HFFc6 (cell line): ENCODE measurements at regions not wholly inside any gene's neighbourhood (a gene's known extent, or its start where the extent isn't known, plus 50 kb on each side); places are given as distances from the start of the nearest gene placed in this dataset.
"Not testable (repeated sequence)": the region's sequence is repeated elsewhere in the genome, so short reads cannot be mapped to it uniquely, and the experiment has no call there.

Experiments used
- DNase-seq: peaks from one replicate; pipeline ENCODE4 v3.0.0-alpha.2; 2018
- H3K27ac Mint-ChIP-seq: 2 replicates; pipeline ENCODE4 v1.8.0; 2020; ENCODE audit warnings: mild to moderate bottlenecking, mixed read lengths
- H3K27me3 Mint-ChIP-seq: 2 replicates; pipeline ENCODE4 v1.8.0; 2021; ENCODE audit warnings: mild to moderate bottlenecking, moderate library complexity, mixed read lengths; ENCODE audit not compliant: insufficient read depth
- H3K36me3 Mint-ChIP-seq: 2 replicates; pipeline ENCODE4 v1.8.0; 2021; ENCODE audit warnings: low read depth, mixed read lengths
- H3K4me1 Mint-ChIP-seq: 2 replicates; pipeline ENCODE4 v1.8.0; 2020; ENCODE audit warnings: low read depth, mixed read lengths
- H3K4me3 Mint-ChIP-seq: 2 replicates; pipeline ENCODE4 v1.8.0; 2020; ENCODE audit warnings: mild to moderate bottlenecking, moderate library complexity, mixed read lengths
- H3K9me3 Mint-ChIP-seq: 2 replicates; pipeline ENCODE4 v1.8.0; 2020; ENCODE audit warnings: mild to moderate bottlenecking, mixed read lengths
- TF ChIP-seq, protein P1 (sequence below): fragments of 200-600 bp; sonication (generic); IDR thresholded peaks from 2 replicates; pipeline ENCODE4 v1.5.0; 2021; ENCODE audit warnings: antibody characterized with exemption, mild to moderate bottlenecking

DNA sequence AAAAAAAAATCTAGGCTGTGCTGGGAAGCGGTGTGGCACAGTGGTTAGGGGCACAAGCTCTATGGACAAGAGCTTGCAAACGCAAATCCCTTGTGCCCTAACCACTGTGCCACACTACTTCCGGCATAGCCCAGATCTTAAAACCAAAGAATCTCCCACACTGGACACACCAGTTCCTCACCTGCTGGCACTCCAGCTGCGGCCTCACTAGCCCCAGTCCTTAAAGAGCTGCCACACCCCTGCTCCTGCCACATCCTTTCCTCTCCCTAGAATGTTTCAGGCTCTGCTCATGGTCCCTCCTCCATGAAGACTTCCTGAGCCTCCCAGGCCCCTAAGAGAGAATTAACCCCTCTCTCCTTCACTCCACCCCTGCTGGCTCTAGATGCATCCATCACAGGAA is 71.8 kb upstream of the SRSF6 start:
- no peaks in the 10 kb centered on the region for H3K9me3 Mint-ChIP-seq
- DNase-seq: no peak
- no peak overlapping the region for H3K4me3 Mint-ChIP-seq
- H3K4me1 Mint-ChIP-seq: peaks cover 47% of the 10 kb centered on the region
- TF ChIP-seq, protein P1, sequence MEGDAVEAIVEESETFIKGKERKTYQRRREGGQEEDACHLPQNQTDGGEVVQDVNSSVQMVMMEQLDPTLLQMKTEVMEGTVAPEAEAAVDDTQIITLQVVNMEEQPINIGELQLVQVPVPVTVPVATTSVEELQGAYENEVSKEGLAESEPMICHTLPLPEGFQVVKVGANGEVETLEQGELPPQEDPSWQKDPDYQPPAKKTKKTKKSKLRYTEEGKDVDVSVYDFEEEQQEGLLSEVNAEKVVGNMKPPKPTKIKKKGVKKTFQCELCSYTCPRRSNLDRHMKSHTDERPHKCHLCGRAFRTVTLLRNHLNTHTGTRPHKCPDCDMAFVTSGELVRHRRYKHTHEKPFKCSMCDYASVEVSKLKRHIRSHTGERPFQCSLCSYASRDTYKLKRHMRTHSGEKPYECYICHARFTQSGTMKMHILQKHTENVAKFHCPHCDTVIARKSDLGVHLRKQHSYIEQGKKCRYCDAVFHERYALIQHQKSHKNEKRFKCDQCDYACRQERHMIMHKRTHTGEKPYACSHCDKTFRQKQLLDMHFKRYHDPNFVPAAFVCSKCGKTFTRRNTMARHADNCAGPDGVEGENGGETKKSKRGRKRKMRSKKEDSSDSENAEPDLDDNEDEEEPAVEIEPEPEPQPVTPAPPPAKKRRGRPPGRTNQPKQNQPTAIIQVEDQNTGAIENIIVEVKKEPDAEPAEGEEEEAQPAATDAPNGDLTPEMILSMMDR: no peak
- H3K27ac Mint-ChIP-seq: no peak overlapping the region
- H3K36me3 Mint-ChIP-seq: no peaks in the 10 kb centered on the region
- no peaks in the 10 kb centered on the region; the same call in 1 of the 2 replicates for H3K27me3 Mint-ChIP-seq

DNA sequence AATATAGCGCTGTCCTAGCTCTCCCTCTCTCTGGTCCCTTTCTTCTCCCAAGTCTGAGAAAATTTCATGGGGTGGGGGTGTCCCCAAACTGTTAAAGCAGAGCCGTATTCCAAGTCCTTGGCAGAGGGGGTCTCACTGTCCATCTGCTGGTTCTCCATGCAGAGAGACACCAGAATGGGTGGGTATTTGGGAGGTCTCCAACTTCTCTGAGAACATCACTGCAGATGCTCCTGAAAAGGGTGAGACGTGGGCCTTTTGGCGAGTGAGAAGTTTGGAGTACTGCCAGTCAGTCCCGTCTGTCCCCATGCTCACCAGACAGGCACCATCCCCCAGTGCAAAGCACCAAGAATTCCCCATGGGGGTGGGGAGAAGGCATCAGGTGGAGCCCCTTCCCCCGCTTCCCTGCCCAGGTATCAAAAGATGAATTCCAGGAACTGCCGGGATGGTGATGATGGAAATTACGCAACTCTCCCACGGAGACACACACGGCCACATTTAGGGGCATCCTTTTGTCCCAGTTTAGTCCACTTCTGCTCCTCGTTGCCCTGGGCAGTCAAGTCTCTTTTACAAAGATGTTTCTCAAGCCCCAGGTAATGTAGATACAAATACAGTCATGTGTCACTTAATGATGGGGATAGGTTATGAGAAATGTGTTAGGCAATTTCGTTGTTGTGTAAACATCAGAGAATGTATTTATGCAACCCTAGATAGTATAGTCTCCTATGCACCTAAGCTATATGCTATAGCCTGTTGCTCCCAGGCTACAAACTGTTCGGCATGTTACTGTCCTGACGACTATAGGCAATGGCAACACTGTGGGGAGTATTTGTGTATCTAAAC is 73.4 kb upstream of the SRSF6 start:
- DNase-seq: no peak
- TF ChIP-seq, protein P1: no peak
- Mint-ChIP-seq H3K9me3 (no peaks in the 10 kb centered on the region), H3K27ac (0 out of 2 replicates have a peak overlapping the region, but pooled peaks have one; percentile 51), H3K36me3 (no peaks in the 10 kb centered on the region), H3K4me1 (peaks cover 60% of the 10 kb centered on the region), H3K4me3 (no peak overlapping the region; the same call in 1 of the 2 replicates), H3K27me3 (no peaks in the 10 kb centered on the region; the same call in 1 of the 2 replicates)

DNA sequence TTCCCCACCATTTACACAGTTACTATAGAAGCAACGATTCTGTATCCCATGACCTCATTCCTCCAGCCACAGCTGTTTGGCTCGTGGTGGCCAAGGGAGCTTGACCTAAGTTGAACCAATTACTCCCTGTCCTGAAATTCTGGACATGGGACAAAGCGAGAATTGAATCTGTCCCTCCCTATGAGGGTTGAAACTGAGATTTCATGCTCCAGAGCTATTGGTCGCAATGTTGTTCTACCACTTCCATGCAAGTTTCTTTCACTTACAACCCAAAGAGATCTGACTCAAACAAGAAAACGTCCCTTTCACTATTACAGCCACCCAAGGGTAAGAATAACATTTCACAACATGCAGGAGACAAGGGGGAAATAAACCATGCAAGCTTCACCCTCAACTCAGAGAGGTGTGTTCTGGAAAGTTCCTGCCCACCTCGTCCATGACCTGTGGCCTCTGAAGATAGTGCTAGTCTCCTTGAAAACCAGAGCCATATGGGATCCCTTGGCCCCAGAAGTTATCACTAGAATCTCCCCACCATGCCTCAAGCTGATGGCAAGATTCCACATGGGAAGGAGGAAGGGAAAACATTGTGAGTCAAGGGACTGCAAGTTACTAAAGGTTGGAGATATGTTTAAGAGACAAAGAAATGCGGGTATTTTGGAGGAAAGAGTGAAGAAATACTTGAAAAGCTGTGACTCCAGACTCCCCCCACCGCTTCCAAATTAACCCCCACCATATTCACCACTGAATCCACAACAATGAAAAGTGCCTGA is 74.5 kb upstream of the SRSF6 start:
- peaks cover 54% of the 10 kb centered on the region for H3K4me1 Mint-ChIP-seq
- TF ChIP-seq, protein P1: no peak
- H3K27me3 Mint-ChIP-seq: no peaks in the 10 kb centered on the region
- H3K4me3 Mint-ChIP-seq: peak overlapping the region; percentile 38; the same call in 1 of the 2 replicates
- no peaks in the 10 kb centered on the region for H3K36me3 Mint-ChIP-seq
- peak; percentile 56 for DNase-seq
- H3K9me3 Mint-ChIP-seq: no peaks in the 10 kb centered on the region
- peak overlapping the region; percentile 51 for H3K27ac Mint-ChIP-seq

DNA sequence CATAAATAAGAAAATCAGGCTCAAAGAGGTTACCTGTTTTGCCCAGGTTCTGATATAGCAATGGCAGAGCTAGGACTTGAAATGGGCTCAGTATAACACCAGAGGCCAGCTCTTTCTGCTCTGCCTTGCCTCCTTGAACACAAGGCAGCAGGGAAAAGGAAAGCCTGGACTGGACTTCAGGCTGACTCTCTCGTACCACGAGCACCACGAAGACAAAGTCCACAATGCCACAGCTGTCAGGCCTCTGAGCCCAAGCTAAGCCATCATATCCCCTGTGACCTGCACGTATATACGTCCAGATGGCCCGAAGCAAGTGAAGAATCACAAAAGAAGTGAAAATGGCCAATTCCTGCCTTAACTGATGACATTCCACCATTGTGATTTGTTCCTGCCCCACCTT is 75.6 kb upstream of the SRSF6 start:
- H3K4me1 Mint-ChIP-seq: peaks cover 45% of the 10 kb centered on the region
- not testable (repeated sequence) for H3K9me3 Mint-ChIP-seq, H3K27ac Mint-ChIP-seq, H3K4me3 Mint-ChIP-seq, H3K36me3 Mint-ChIP-seq, DNase-seq, H3K27me3 Mint-ChIP-seq

DNA sequence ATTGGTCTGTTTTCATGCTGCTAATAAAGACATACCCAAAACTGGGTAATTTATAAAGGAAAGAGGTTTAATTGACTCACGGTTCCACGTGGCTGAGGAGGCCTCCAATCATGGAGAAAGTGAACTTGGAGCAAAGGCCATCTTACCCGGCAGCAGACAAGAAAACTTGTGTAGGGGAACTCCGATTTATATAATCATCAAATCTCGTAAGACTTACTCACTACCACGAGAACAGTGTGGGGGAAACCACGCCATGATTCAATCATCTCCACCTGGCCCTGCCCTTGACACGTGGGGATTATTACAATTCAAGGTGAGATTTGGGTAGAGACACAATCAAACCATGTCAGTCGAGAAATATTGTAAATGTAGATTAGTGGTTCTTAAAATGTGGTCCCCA is 76.2 kb upstream of the SRSF6 start:
- not testable (repeated sequence) for DNase-seq, H3K36me3 Mint-ChIP-seq, H3K9me3 Mint-ChIP-seq, H3K27ac Mint-ChIP-seq, H3K4me3 Mint-ChIP-seq, H3K27me3 Mint-ChIP-seq
- H3K4me1 Mint-ChIP-seq: peaks cover 46% of the 10 kb centered on the region

DNA sequence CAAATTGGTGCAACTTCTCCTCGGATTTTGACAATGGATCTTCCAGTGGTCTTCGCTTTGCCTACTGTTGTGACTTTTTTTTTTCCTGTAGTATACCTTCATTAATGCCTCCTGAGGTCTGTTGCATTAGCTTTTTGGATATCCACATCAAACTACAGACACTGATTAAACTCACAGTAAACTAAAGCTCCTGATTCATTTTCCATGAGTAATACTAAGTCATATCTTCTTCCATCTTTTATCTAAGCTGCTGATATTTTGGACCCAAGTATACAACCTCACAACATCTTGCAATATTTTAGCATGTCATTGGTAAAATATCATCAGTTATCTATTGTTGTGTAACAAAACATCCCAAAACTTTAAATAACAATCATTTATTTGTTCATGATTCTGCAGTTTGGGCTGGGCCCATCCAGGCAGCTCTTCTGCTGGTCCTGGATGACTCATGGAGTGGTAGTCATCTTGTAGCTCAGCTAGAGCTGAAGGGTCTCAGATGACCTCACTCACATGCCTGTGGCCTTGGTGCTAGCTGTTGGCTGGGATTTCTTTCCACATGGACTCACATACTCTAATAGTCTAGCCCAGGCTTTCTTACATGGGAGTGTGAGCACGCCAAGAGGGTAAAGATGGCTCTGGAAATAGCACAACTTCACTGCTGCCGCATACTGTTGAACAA is 78.3 kb upstream of the SRSF6 start:
- Mint-ChIP-seq H3K27me3 (no peaks in the 10 kb centered on the region; the same call in 1 of the 2 replicates), H3K27ac (peak overlapping the region; percentile 79), H3K4me3 (no peak overlapping the region), H3K4me1 (peaks cover 64% of the 10 kb centered on the region), H3K9me3 (no peaks in the 10 kb centered on the region), H3K36me3 (no peaks in the 10 kb centered on the region)
- DNase-seq: peak; percentile 94
- TF ChIP-seq, protein P1: no peak
